Fibroblast of mammary gland (primary cell): ENCODE measurements at regions not wholly inside any gene's neighbourhood (a gene's known extent, or its start where the extent isn't known, plus 50 kb on each side); places are given as distances from the start of the nearest gene placed in this dataset.

Experiments
- DNase-seq: peaks from one replicate; pipeline ENCODE4 v3.0.0-alpha.2; 2010; ENCODE audit warnings: low read depth
- H3K4me3 ChIP-seq: 2 replicates; pipeline ENCODE4 v1.5.1; 2011; ENCODE audit warnings: low read depth, mild to moderate bottlenecking, low read length, moderate library complexity; ENCODE audit not compliant: control insufficient read depth
- CTCF ChIP-seq: conservative IDR thresholded peaks from 2 replicates; pipeline ENCODE4 v1.5.1; 2011; ENCODE audit warnings: low read depth, low read length, inconsistent platforms; ENCODE audit not compliant: control insufficient read depth, insufficient read depth

- no peak overlapping the region for H3K4me3 ChIP-seq
- no peak for TF ChIP-seq CTCF
- DNase-seq: no peak
These were observed 141.4 kb downstream of the ZIC3 start for GRCh38 chrX:137707348-137707747.

GRCh38 chrX:137742846-137743245 is 176.9 kb downstream of the ZIC3 start:
- TF ChIP-seq CTCF: no peak
- DNase-seq: no peak
- no peak overlapping the region for H3K4me3 ChIP-seq

- no peak for DNase-seq
- no peak for TF ChIP-seq CTCF
- no peak overlapping the region for H3K4me3 ChIP-seq
These were observed 177.5 kb downstream of the ZIC3 start for GRCh38 chrX:137743414-137743813.

GRCh38 chrX:137746289-137746688 is 180.4 kb downstream of the ZIC3 start:
- no peak overlapping the region for H3K4me3 ChIP-seq
- no peak for TF ChIP-seq CTCF
- DNase-seq: no peak

- DNase-seq: no peak
- TF ChIP-seq CTCF: no peak
These were observed 181.5 kb downstream of the ZIC3 start for GRCh38 chrX:137747244-137748043.

GRCh38 chrX:137748827-137749226 is 182.9 kb downstream of the ZIC3 start:
- no peak overlapping the region for H3K4me3 ChIP-seq
- no peak for DNase-seq
- no peak for TF ChIP-seq CTCF

More at GRCh38 chrX:137747244-137748043, 181.5 kb downstream of the ZIC3 start:
- no peak overlapping the region for H3K4me3 ChIP-seq
